Activated CD8-positive, alpha-beta memory T cell treated with anti-CD3 and anti-CD28 coated beads for 36 hours (primary cell): ENCODE measurements at regions not wholly inside any gene's neighbourhood (a gene's known extent, or its start where the extent isn't known, plus 50 kb on each side); places are given as distances from the start of the nearest gene placed in this dataset.
"Not testable (repeated sequence)": the region's sequence is repeated elsewhere in the genome, so short reads cannot be mapped to it uniquely, and the experiment has no call there.

Experiments
- CTCF ChIA-PET: fragments of 350-600 bp; sonication (Branson Sonifier 250); formaldehyde crosslinking; loops from one replicate; lab custom pipeline; 2021; ENCODE audit warnings: antibody characterized with exemption; lab: Charles Lee
- POLR2A ChIA-PET: fragments of 350-600 bp; sonication (Branson Sonifier 250); formaldehyde crosslinking; loops from one replicate; lab custom pipeline; 2021; ENCODE audit warnings: antibody characterized with exemption; lab: Charles Lee

- CTCF ChIA-PET, result no interaction called here
- POLR2A ChIA-PET, result no interaction called here
Measured at GRCh38 chr2:167851323-167851860, 396.0 kb downstream of the STK39 start.

GRCh38 chr2:167844714-167845530, 402.5 kb downstream of the STK39 start:
- ChIA-PET CTCF (no interaction called here), POLR2A (no interaction called here)

- ChIA-PET CTCF (no interaction called here), POLR2A (no interaction called here)
Measured at GRCh38 chr2:167843657-167844056, 403.7 kb downstream of the STK39 start.

GRCh38 chr2:167843217-167843616, 404.2 kb downstream of the STK39 start:
- ChIA-PET CTCF (no interaction called here), POLR2A (no interaction called here)

GRCh38 chr2:167842047-167842446, 405.3 kb downstream of the STK39 start:
- ChIA-PET POLR2A (no interaction called here), CTCF (no interaction called here)

GRCh38 chr2:167835290-167835689, 412.1 kb downstream of the STK39 start:
- POLR2A ChIA-PET, CTCF ChIA-PET: not testable (repeated sequence)

- ChIA-PET POLR2A (no interaction called here), CTCF (no interaction called here)
Measured at GRCh38 chr2:167834707-167835106, 412.7 kb downstream of the STK39 start.

- ChIA-PET POLR2A (no interaction called here), CTCF (no interaction called here)
Measured at GRCh38 chr2:167833294-167833693, 414.1 kb downstream of the STK39 start.

GRCh38 chr2:167832868-167833287, 414.5 kb downstream of the STK39 start:
- CTCF ChIA-PET, result no interaction called here
- POLR2A ChIA-PET, result no interaction called here

- ChIA-PET CTCF (no interaction called here), POLR2A (no interaction called here)
Measured at GRCh38 chr2:167827352-167828097, 419.9 kb downstream of the STK39 start.

GRCh38 chr2:167826906-167827305, 420.5 kb downstream of the STK39 start:
- POLR2A ChIA-PET, result no interaction called here
- CTCF ChIA-PET, result no interaction called here

GRCh38 chr2:167825664-167826063, 421.7 kb downstream of the STK39 start:
- POLR2A ChIA-PET, result no interaction called here
- CTCF ChIA-PET, result no interaction called here

- CTCF ChIA-PET, result no interaction called here
Measured at GRCh38 chr2:167822690-167823465, 424.5 kb downstream of the STK39 start.

GRCh38 chr2:167820488-167820887, 426.9 kb downstream of the STK39 start:
- ChIA-PET CTCF (interaction anchor here (0.7 kb wide), 1 partner anchor 115 kb away, joined by 3 read pairs; no protein-coding TSS in a partner anchor), POLR2A (no interaction called here)

More at GRCh38 chr2:167822690-167823465, 424.5 kb downstream of the STK39 start:
- POLR2A ChIA-PET, result no interaction called here

GRCh38 chr2:167818521-167818920, 428.9 kb downstream of the STK39 start:
- ChIA-PET POLR2A (no interaction called here), CTCF (no interaction called here)

GRCh38 chr2:167817908-167818307, 429.5 kb downstream of the STK39 start:
- ChIA-PET CTCF (no interaction called here), POLR2A (no interaction called here)

- CTCF ChIA-PET, result no interaction called here
- POLR2A ChIA-PET, result no interaction called here
Measured at GRCh38 chr2:167817422-167817821, 430.0 kb downstream of the STK39 start.

- POLR2A ChIA-PET, result no interaction called here
- CTCF ChIA-PET, result no interaction called here
Measured at GRCh38 chr2:167816874-167817290, 430.5 kb downstream of the STK39 start.

- ChIA-PET POLR2A (no interaction called here), CTCF (no interaction called here)
Measured at GRCh38 chr2:167814881-167815718, 432.3 kb downstream of the STK39 start.
